Loucy (cell line): ENCODE measurements at regions not wholly inside any gene's neighbourhood (a gene's known extent, or its start where the extent isn't known, plus 50 kb on each side); places are given as distances from the start of the nearest gene placed in this dataset.

Experiments
- H2AFZ ChIP-seq: fragments of 200-600 bp; sonication (generic); 2 replicates; pipeline ENCODE4 v1.6.0; 2016; ENCODE audit warnings: antibody characterized with exemption, mild to moderate bottlenecking, low read length, moderate library complexity
- H3F3A ChIP-seq: fragments of 200-600 bp; 2 replicates; pipeline ENCODE4 v1.6.0; 2016; ENCODE audit warnings: antibody characterized with exemption, low read depth, mild to moderate bottlenecking
- H3K27me3 ChIP-seq: fragments of 200-600 bp; sonication (generic); 2 replicates; pipeline ENCODE4 v1.6.1; 2014; ENCODE audit warnings: low read length, mild to moderate bottlenecking; ENCODE audit not compliant: insufficient read depth, poor library complexity, severe bottlenecking
- H3K36me3 ChIP-seq: fragments of 200-600 bp; sonication (generic); 2 replicates; pipeline ENCODE4 v1.6.1; 2016; ENCODE audit warnings: low read length; ENCODE audit not compliant: insufficient read depth
- H3K4me1 ChIP-seq: fragments of 200-600 bp; sonication (generic); 2 replicates; pipeline ENCODE4 v1.5.1; 2014; ENCODE audit warnings: low read length, mild to moderate bottlenecking; ENCODE audit not compliant: insufficient read depth, poor library complexity, severe bottlenecking
- H3K4me2 ChIP-seq: fragments of 200-600 bp; sonication (generic); 2 replicates; pipeline ENCODE4 v1.6.0; 2014; ENCODE audit warnings: antibody characterized with exemption, low read length, low read depth, mild to moderate bottlenecking; ENCODE audit not compliant: poor library complexity, severe bottlenecking
- H3K4me3 ChIP-seq: fragments of 200-600 bp; sonication (generic); 2 replicates; pipeline ENCODE4 v1.5.1; 2014; ENCODE audit warnings: low read length, mild to moderate bottlenecking, mixed read lengths; ENCODE audit not compliant: poor library complexity, severe bottlenecking
- H3K79me2 ChIP-seq: fragments of 200-600 bp; sonication (generic); 2 replicates; pipeline ENCODE4 v1.6.1; 2014; ENCODE audit warnings: low read length; ENCODE audit not compliant: insufficient read depth
- H3K9ac ChIP-seq: fragments of 200-600 bp; sonication (generic); 2 replicates; pipeline ENCODE4 v1.6.0; 2014; ENCODE audit warnings: mild to moderate bottlenecking, low read depth, low read length, moderate library complexity; ENCODE audit not compliant: poor library complexity, severe bottlenecking
- H3K9me2 ChIP-seq: fragments of 200-600 bp; sonication (generic); replicated peaks from 2 replicates; pipeline ENCODE4 v1.6.1; 2016; ENCODE audit warnings: low read depth, low read length, mixed read lengths
- H3K9me3 ChIP-seq: fragments of 200-600 bp; sonication (generic); 2 replicates; pipeline ENCODE4 v1.6.1; 2014; ENCODE audit warnings: mild to moderate bottlenecking, antibody characterized with exemption, low read length, low read depth; ENCODE audit not compliant: insufficient read depth
- H4K20me1 ChIP-seq: fragments of 200-600 bp; sonication (generic); 2 replicates; pipeline ENCODE4 v1.6.0; 2014; ENCODE audit warnings: antibody characterized with exemption, low read length, mild to moderate bottlenecking; ENCODE audit not compliant: insufficient read depth, poor library complexity, severe bottlenecking
- EZH2phosphoT487 ChIP-seq: fragments of 200-600 bp; IDR thresholded peaks from 2 replicates; pipeline ENCODE4 v1.6.1; 2018; ENCODE audit warnings: antibody characterized with exemption, mild to moderate bottlenecking, moderate library complexity, borderline replicate concordance
- TF ChIP-seq, protein P1 (sequence below): fragments of 200-600 bp; sonication (generic); conservative IDR thresholded peaks from 2 replicates; pipeline ENCODE4 v1.5.1; 2014; ENCODE audit warnings: mild to moderate bottlenecking, antibody characterized with exemption, low read length

DNA sequence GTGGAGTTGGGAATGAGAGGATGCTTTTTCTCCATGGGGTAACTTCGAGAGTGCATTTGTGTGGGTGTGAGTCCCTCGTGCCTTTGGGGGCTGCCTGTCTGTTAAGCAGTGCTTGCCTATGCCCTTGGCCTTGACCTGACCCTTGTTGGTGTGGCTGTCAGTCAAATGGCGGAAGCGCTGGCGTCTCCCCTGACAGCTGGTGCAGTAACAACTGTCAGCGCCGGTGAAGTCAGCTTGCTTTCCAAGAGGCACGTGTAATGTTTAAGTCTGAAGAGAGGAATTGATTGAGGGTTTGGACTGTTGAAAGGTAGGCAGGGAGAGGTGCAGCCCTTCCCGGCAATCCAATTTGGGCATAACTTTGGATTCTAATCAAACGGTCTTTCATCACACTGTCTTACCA lies 211.3 kb downstream of the AACS start:
- Histone ChIP-seq H3K79me2 (no peaks in the 10 kb centered on the region), H4K20me1 (no peaks in the 10 kb centered on the region), H3K9me2 (no peaks in the 10 kb centered on the region), H3K9me3 (no peaks in the 10 kb centered on the region), H2AFZ (no peak overlapping the region), H3K4me1 (no peaks in the 10 kb centered on the region), H3F3A (no peaks in the 10 kb centered on the region), H3K4me2 (no peak overlapping the region), H3K4me3 (no peak overlapping the region), H3K9ac (no peak overlapping the region), H3K36me3 (no peaks in the 10 kb centered on the region), H3K27me3 (no peaks in the 10 kb centered on the region)
- TF ChIP-seq, protein P1, sequence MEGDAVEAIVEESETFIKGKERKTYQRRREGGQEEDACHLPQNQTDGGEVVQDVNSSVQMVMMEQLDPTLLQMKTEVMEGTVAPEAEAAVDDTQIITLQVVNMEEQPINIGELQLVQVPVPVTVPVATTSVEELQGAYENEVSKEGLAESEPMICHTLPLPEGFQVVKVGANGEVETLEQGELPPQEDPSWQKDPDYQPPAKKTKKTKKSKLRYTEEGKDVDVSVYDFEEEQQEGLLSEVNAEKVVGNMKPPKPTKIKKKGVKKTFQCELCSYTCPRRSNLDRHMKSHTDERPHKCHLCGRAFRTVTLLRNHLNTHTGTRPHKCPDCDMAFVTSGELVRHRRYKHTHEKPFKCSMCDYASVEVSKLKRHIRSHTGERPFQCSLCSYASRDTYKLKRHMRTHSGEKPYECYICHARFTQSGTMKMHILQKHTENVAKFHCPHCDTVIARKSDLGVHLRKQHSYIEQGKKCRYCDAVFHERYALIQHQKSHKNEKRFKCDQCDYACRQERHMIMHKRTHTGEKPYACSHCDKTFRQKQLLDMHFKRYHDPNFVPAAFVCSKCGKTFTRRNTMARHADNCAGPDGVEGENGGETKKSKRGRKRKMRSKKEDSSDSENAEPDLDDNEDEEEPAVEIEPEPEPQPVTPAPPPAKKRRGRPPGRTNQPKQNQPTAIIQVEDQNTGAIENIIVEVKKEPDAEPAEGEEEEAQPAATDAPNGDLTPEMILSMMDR, result no peak
- no peak for TF ChIP-seq EZH2phosphoT487

DNA sequence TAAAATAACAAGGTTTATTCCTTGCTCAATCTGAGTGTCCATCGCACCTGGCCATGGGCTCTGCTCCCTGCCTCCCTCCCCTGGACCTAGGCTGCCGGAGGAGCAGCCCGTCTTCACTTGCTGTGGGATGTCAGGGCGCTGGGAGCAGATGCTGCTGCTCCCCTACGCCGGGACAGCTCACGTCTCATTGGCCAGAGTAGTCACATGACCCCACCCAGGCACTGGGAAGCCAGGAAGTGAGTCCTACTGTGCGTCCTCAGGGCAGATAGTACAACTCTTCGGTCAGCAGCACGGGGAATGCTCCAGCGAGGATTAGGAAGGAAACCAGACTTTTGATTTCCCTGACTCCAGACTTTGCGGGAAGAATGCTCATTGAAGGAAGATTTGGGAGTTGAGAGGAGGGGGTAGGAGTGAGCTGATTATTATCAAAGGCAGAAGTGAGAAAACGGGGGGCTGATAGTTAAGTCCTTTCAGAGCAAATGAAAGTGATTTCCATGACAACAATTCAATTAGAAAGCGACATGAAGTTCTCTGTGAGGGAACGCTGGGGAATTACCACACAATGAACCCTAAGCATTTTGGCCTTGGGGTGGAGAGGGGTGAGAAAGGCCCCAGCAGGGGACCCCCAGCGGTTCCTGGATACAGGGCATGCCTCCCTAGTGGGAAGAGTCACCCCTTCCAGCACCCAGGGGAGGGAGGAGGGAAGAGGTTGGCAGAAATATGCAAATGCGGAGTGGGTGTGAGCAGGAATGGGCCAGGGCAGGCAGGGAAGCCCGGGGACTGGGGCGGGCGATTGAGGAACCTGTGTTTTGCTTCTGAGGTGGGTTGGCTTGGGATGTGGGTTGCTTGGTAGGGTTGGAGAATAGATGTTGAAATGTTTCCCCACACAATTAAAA lies 215.5 kb downstream of the AACS start:
- H3K36me3 ChIP-seq, result no peaks in the 10 kb centered on the region
- H3K9me2 ChIP-seq, result no peaks in the 10 kb centered on the region
- H3K9me3 ChIP-seq, result no peaks in the 10 kb centered on the region
- no peak for TF ChIP-seq EZH2phosphoT487
- TF ChIP-seq, protein P1, result no peak
- H3K4me1 ChIP-seq, result no peaks in the 10 kb centered on the region
- H4K20me1 ChIP-seq, result no peaks in the 10 kb centered on the region
- H3K4me3 ChIP-seq, result no peak overlapping the region
- no peaks in the 10 kb centered on the region for H3K79me2 ChIP-seq
- no peaks in the 10 kb centered on the region for H3F3A ChIP-seq
- H2AFZ ChIP-seq, result no peak overlapping the region
- H3K27me3 ChIP-seq, result no peaks in the 10 kb centered on the region
- no peak overlapping the region for H3K9ac ChIP-seq
- H3K4me2 ChIP-seq, result no peak overlapping the region

DNA sequence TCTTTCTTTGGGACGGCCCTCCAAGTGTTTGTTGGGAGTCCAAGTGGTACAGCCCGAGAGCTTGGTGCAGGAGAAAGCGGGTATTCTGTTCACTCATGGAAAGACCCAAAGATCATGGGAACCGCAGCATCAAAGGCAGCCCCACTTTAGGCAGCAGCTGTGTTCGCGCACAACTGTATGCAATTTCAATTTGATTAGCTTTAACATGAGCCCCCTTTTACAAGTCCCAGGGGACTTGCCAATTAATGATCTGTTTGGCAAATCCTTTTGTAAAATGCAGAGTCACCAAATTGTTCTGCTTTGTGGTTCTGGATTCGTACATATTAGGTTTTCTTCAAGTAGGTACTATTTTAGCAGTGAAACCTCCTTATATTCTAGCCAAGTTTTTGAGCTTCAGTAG lies 217.7 kb downstream of the AACS start:
- no peaks in the 10 kb centered on the region for H3K9me2 ChIP-seq
- H3K79me2 ChIP-seq, result no peaks in the 10 kb centered on the region
- no peak for TF ChIP-seq EZH2phosphoT487
- TF ChIP-seq, protein P1, result no peak

More for the DNA sequence above, 217.7 kb downstream of the AACS start:
- H3K4me2 ChIP-seq, result no peak overlapping the region
- no peak overlapping the region for H2AFZ ChIP-seq
- H3K9ac ChIP-seq, result no peak overlapping the region
- H3K4me1 ChIP-seq, result no peaks in the 10 kb centered on the region
- no peaks in the 10 kb centered on the region for H3K27me3 ChIP-seq
- no peaks in the 10 kb centered on the region for H4K20me1 ChIP-seq
- H3F3A ChIP-seq, result no peaks in the 10 kb centered on the region
- H3K4me3 ChIP-seq, result no peak overlapping the region
- no peaks in the 10 kb centered on the region for H3K9me3 ChIP-seq
- no peaks in the 10 kb centered on the region for H3K36me3 ChIP-seq
